Glomerular visceral epithelial cell (primary cell): ENCODE measurements at regions not wholly inside any gene's neighbourhood (a gene's known extent, or its start where the extent isn't known, plus 50 kb on each side); places are given as distances from the start of the nearest gene placed in this dataset.
A peak's percentile ranks its signal among the peaks of the same experiment; 100 is the strongest.

Experiments
- DNase-seq: peaks from one replicate; pipeline ENCODE4 v3.0.0-alpha.2; 2016; ENCODE audit errors: extremely low spot score

DNA sequence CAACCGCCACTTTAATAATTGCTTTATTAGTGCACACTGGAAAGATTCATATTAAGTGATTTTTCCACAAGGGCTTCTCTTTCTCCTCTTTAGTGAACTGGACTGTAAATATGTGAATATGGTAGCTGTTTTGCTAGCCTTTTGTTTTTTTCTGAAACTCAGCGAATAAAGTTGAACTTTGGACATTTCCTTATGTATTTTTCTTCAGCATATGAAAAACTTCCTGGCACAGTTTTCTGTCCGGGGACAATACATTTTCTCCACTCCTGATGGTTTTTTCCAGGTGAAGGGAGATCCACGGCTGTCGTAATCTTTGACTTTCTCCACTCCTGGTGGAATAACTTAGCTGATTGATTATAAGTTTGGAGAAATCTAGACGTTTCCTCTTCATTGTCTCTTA is 457.4 kb upstream of the FAT1 start:
- DNase-seq = no peak

DNA sequence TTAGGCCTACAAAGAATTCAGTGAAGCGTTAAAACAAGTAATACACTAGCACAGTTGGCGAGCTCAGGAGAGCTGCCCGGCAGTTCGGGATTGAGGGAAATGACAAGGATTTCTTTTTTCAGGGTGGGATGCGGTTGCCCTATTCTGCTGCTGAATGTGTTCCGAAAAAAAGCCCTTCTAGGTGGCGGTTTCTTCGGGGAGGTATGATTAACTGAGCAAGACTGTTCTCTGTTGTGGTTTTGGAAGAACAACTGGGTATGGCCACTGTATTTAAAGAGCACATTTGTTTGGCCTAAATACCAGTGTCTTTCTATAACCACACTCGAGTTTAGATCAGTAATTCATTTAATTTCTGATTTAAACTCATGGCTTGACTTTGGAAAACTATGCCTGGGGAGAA is 459.7 kb upstream of the FAT1 start:
- no peak for DNase-seq

- DNase-seq = no peak
These were observed 460.2 kb upstream of the FAT1 start for GRCh38 chr4:187183826-187184225.

- DNase-seq = no peak
These were observed 460.9 kb upstream of the FAT1 start for GRCh38 chr4:187184508-187184907.

- no peak for DNase-seq
These were observed 464.5 kb upstream of the FAT1 start for GRCh38 chr4:187188118-187188517.

GRCh38 chr4:187188741-187189140 is 465.1 kb upstream of the FAT1 start:
- DNase-seq = no peak

DNA sequence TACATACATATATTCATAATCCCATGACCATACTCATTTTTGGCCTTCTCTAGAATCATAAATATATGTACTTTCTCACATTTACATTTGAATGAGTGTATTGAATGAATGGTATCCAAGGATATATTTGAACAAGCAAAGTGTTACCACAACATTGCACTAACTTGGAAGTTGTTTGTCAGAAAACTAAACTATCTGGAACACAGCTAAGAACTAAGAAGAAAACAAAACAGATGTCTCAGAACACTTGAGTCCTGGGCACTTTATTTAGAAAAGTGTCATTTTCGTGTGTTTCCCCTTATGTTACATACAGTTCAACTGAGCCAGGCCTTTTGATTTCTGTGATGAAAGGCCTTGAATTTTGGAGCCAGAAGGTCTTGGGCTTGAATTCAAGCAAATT is 466.7 kb upstream of the FAT1 start:
- no peak for DNase-seq

GRCh38 chr4:187191676-187192075 is 468.0 kb upstream of the FAT1 start:
- no peak for DNase-seq

DNA sequence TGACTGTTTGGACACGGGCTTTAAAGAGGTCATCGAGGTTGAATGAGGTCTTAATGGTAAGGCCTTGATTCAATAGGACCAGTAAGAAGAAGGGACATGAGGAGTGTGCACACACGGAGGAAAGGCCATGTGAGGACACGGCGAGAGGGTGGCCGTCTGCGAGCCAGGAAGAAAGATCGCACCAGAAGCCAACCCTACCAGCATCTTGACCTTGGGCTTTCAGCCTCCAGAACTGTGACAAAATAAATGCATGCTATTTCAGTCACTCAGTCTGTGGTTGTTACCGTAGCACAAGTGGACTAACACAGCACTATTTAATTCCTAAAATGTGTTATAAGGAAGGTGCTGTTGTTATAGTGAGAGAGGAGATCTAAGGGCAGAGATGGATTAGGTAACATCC is 468.6 kb upstream of the FAT1 start:
- DNase-seq = no peak

- DNase-seq = no peak
These were observed 469.5 kb upstream of the FAT1 start for GRCh38 chr4:187193141-187193540.

DNA sequence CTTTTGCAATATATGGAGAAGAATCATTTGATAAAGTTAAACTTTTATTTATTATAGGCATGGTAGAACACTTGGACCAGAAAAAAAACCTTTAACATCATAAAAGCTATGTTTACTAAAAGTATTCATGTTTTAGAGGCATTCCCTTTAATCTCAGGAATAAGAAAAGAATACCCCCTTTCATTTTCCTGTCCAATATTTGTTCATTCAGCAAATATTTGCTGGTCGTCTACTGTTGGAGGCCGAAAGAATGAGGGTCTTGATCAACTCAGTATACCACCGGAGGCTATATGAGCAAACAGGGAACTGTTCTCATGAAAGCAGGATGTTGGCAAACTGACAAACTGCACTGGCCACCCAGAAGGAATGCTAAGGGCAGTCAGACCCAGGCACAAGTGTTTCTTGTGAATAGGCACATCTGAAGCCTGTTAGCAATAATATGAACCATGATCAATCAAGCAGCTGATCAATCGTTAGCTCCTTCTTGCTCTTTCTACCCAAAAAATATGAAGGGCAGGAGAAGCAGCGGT is 480.8 kb upstream of the FAT1 start:
- DNase-seq = no peak

DNA sequence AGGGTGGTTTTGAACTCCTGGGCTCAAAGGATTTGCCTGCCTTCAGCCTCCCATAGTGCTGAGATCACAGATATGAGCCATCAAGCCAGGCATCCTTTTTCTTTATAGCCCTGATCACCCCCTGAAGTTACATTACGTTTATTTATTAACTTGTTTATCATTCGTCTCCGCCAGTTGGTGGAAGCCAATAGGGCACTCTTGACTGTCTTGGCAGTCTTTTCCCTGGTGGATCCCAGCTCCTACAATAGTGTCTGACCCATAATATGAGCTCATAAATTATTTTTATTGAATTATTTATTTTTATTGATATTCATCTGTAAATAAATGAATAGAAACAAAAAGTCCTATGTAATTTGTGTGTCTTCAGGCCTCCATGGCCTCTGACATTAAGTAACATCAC is 484.3 kb upstream of the FAT1 start:
- no peak for DNase-seq

- no peak for DNase-seq
These were observed 485.0 kb upstream of the FAT1 start for GRCh38 chr4:187208651-187209050.

GRCh38 chr4:187209921-187210613 is 486.4 kb upstream of the FAT1 start:
- no peak for DNase-seq

DNA sequence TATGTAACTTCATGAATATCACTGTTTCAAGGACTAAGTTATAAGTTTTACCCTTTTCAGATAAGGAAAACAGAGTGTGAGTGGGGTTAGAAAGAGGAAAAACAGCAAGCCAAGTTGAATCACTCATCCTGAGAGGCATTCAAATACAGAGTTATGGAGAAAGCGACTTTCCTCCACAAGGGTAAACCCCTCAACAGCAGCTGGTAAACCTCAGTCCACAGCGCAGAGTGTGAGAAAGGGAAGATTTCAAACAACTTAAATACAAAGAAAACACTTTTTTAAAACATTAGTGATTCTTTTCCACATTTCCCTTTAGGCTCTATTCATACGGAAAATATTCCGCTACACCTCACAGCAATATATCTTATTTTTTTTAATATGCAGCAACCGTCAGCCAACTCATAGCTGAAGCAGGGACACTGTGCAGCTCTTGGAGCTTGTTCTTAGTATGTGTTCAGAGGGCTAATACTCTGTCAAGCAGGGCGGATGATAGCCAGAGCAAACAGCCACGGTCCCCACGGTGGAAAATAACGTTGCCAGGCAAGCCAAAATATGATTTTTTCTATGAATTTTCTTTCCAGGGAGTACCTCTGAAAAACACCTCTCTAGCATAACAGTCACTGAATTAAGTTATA is 488.9 kb upstream of the FAT1 start:
- DNase-seq = no peak

- DNase-seq = no peak
These were observed 491.8 kb upstream of the FAT1 start for GRCh38 chr4:187215438-187215837.

GRCh38 chr4:187218705-187219245 is 495.1 kb upstream of the FAT1 start:
- DNase-seq = no peak

GRCh38 chr4:187224560-187224959 is 500.9 kb upstream of the FAT1 start:
- no peak for DNase-seq

- DNase-seq = no peak
These were observed 504.4 kb upstream of the FAT1 start for GRCh38 chr4:187227907-187228704.

DNA sequence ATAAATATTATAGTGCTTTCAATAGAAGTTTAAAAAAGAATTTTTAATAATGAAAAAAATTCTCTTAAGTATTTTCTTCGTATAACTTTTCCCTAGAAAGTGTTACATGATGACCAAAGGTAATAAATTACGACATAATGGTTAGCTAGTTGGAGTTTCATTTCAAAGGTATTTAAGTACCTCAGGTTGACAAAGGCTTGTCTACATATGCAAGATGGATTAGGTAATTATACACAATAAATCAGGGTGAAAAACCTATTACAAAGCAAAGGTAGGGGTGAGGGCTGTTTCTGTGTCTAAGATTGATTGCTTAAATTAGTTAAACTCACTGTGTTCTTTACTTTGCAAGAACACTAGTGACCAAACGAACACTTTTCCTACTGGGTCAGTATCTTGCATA is 508.5 kb upstream of the FAT1 start:
- DNase-seq = no peak

DNA sequence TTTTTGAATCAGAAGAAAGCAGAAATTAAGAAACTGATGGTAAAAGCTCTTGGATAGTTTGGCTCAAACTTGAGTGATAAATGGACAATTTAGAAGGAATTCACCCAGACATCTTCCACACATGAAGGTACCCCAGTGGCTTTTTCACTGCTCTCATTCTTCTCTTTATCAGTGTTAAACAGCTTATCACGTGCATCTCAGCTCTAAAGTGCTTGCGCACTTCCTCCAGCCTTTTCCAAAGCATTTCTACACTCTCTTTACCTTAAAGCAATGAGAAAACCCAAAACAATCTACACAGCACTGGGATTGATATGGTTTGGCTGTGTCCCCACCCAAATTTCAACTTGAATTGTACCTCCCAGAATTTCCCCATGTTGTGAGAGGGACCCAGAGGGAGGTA is 509.1 kb upstream of the FAT1 start:
- no peak for DNase-seq

- DNase-seq = peak; percentile 23
These were observed 512.0 kb upstream of the FAT1 start for GRCh38 chr4:187235456-187236170.
